ENCODE measurements at regions not wholly inside any gene's neighbourhood (a gene's known extent, or its start where the extent isn't known, plus 50 kb on each side); places are given as distances from the start of the nearest gene placed in this dataset.

DNA sequence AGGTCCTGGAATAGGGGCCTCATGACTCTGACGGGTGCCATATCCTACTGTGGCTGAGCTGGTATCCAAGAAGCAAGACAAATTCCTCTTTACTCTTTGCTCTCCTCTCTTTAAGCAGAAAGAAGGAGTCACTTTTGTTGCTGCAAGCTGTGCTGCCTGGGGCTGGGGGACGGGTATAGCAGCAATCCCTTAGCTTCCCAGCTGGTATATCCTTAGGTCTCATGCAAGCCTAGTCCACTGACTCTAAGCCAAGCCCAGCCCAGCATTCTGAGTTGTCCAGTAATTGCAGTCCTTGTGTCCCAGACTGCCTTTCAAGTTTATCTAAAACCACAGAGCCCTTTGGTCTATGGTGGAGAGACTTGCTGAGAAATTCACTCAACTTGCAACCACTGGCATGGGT is 893.0 kb upstream of the PRR20A start:
- WGBS, 2 donors, result 65 to 83% methylated on average over 2 of the region's 2 CpGs
- no peak for ATAC-seq (ENCODE audit: low FRiP score in 2 of 2)
- H3K4me3 ChIP-seq, result no peak overlapping the region
- no peaks in the 10 kb centered on the region for H3K9me3 ChIP-seq
- no peak for DNase-seq
- no peaks in the 10 kb centered on the region for H3K36me3 ChIP-seq
- H3K27me3 ChIP-seq, result no peaks in the 10 kb centered on the region
- no peak for TF ChIP-seq POLR2A (IDR thresholded peaks at IDR 0.05)
- no peak for TF ChIP-seq POLR2AphosphoS5 (IDR thresholded peaks at IDR 0.05)
- TF ChIP-seq EP300 (IDR thresholded peaks at IDR 0.05), result no peak
- TF ChIP-seq, protein P1, sequence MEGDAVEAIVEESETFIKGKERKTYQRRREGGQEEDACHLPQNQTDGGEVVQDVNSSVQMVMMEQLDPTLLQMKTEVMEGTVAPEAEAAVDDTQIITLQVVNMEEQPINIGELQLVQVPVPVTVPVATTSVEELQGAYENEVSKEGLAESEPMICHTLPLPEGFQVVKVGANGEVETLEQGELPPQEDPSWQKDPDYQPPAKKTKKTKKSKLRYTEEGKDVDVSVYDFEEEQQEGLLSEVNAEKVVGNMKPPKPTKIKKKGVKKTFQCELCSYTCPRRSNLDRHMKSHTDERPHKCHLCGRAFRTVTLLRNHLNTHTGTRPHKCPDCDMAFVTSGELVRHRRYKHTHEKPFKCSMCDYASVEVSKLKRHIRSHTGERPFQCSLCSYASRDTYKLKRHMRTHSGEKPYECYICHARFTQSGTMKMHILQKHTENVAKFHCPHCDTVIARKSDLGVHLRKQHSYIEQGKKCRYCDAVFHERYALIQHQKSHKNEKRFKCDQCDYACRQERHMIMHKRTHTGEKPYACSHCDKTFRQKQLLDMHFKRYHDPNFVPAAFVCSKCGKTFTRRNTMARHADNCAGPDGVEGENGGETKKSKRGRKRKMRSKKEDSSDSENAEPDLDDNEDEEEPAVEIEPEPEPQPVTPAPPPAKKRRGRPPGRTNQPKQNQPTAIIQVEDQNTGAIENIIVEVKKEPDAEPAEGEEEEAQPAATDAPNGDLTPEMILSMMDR (IDR thresholded peaks at IDR 0.05), result no peak
- H3K27ac ChIP-seq, result no peak overlapping the region
- H3K4me1 ChIP-seq, result no peaks in the 10 kb centered on the region

DNA sequence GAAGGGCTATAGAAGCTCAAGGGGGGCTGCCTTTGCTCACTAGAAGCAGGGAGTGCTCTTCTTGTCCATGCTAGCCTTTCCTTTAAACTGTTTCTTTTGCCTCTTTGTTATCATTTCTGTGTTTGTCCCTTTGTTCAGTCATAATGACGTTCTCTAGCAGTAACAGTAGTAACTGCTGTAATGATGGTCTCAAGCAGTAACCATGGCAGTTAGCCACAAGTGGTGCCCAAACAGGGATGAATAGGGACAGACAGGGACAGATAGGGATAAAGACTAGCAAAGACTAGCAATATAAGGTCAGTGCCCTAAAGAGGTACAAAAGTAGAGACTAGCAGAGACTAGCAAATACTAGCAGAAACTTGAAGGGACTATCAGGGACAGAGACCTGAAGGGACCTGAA is 869.0 kb upstream of the PRR20A start:
- Histone ChIP-seq H3K9me3 (no peaks in the 10 kb centered on the region), H3K36me3 (no peaks in the 10 kb centered on the region), H3K27me3 (no peaks in the 10 kb centered on the region), H3K4me1 (no peaks in the 10 kb centered on the region), H3K27ac (no peak overlapping the region), H3K4me3 (no peak overlapping the region)
- ATAC-seq (ENCODE audit: low FRiP score in 2 of 2), result no peak
- DNase-seq, result no peak
- TF ChIP-seq POLR2A (IDR thresholded peaks at IDR 0.05), result no peak
- no peak for TF ChIP-seq POLR2AphosphoS5 (IDR thresholded peaks at IDR 0.05)
- no peak for TF ChIP-seq EP300 (IDR thresholded peaks at IDR 0.05)
- TF ChIP-seq, protein P1 (IDR thresholded peaks at IDR 0.05), result no peak
- 50 to 79% methylated on average over 1 of the region's 1 CpG for WGBS, 2 donors

DNA sequence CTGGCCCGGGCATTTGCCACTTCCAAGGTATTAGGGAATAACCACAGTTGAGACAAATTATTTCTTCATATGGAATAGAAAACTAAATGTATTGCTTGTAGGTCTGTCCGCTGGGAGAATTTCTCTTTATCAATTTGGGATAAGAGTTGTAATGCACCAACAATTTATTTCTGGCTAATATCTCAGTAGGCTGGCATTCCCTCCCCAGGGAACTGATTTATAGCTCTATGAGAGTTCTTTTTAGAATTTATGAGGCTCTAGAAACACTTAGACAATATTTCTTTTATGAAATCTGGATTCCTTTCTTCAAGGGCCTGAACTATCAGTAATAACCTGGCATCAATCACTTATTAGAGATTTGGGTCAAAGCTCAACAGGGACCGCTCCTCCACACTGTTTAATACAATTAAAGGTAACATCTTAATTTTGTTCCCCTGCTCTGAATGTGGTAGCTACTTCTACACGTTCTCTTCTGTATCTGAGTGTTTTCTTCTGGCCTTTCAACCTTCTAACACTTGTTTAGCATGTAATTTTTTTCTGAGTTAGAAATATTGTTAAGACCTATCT is 857.4 kb upstream of the PRR20A start:
- ATAC-seq (ENCODE audit: low FRiP score in 2 of 2) (no peak), DNase-seq (no peak)
- Histone ChIP-seq H3K4me3 (no peak overlapping the region), H3K4me1 (no peaks in the 10 kb centered on the region), H3K9me3 (no peaks in the 10 kb centered on the region), H3K27me3 (no peaks in the 10 kb centered on the region), H3K27ac (no peak overlapping the region), H3K36me3 (no peaks in the 10 kb centered on the region)
- WGBS, 2 donors, result 56 to 86% methylated on average over 4 of the region's 4 CpGs
- TF ChIP-seq EP300 (IDR thresholded peaks at IDR 0.05) (no peak), POLR2AphosphoS5 (IDR thresholded peaks at IDR 0.05) (no peak), POLR2A (IDR thresholded peaks at IDR 0.05) (no peak)

DNA sequence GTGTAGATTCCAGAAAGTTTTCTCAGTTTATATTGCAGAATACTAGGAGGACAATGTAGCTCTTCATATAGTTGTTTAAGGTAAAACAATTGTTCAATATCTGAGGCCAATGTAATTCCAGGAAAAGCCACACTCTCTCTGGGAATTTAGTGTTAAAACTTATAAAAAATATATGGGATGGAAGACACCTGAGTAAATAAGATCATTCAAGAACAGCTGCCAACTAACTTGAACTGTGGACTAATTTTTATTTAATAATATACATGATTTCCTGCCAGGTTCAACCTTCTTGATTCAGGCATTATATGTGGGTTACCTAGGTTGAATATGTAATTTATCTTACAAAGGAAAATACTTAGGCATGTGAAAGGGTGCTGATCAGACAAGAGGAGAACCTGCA is 841.1 kb upstream of the PRR20A start:
- Histone ChIP-seq H3K36me3 (no peaks in the 10 kb centered on the region), H3K4me1 (no peaks in the 10 kb centered on the region), H3K9me3 (no peaks in the 10 kb centered on the region), H3K4me3 (no peak overlapping the region), H3K27ac (no peak overlapping the region), H3K27me3 (no peaks in the 10 kb centered on the region)
- ATAC-seq (ENCODE audit: low FRiP score in 2 of 2) (no peak), DNase-seq (no peak)
- TF ChIP-seq, protein P1 (IDR thresholded peaks at IDR 0.05), result no peak
- no peak for TF ChIP-seq POLR2A (IDR thresholded peaks at IDR 0.05)
- TF ChIP-seq POLR2AphosphoS5 (IDR thresholded peaks at IDR 0.05), result no peak
- no peak for TF ChIP-seq EP300 (IDR thresholded peaks at IDR 0.05)

DNA sequence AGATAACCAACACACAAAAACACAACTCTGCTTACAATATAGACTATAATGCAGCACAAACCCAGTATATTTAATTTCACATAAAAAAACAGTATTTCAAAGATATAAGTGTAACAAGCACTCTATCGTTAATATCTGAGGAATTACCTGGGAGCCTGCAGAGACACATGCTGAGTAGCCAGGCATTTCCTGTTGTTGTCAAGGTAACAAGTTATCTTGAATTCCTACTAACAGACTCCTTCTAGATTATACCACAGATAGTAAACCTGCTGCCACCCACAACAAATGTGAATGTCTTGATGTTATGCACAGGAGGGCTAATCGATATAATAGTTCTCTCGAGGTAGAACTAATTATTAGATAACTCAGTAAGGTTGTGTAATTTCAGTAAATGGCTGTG is 826.0 kb upstream of the PRR20A start:
- no peaks in the 10 kb centered on the region for H3K9me3 ChIP-seq
- no peaks in the 10 kb centered on the region for H3K27me3 ChIP-seq
- WGBS, 2 donors, result 50 to 52% methylated on average over 3 of the region's 3 CpGs
- no peak overlapping the region for H3K27ac ChIP-seq
- no peak overlapping the region for H3K4me3 ChIP-seq
- H3K4me1 ChIP-seq, result no peaks in the 10 kb centered on the region
- TF ChIP-seq POLR2A (IDR thresholded peaks at IDR 0.05) (no peak), POLR2AphosphoS5 (IDR thresholded peaks at IDR 0.05) (no peak), EP300 (IDR thresholded peaks at IDR 0.05) (no peak)
- TF ChIP-seq, protein P1 (IDR thresholded peaks at IDR 0.05), result no peak
- ATAC-seq (ENCODE audit: low FRiP score in 2 of 2) (no peak), DNase-seq (no peak)
- no peaks in the 10 kb centered on the region for H3K36me3 ChIP-seq
